Fibroblast of upper back skin (primary cell): ENCODE measurements at regions not wholly inside any gene's neighbourhood (a gene's known extent, or its start where the extent isn't known, plus 50 kb on each side); places are given as distances from the start of the nearest gene placed in this dataset.
"Not testable (repeated sequence)": the region's sequence is repeated elsewhere in the genome, so short reads cannot be mapped to it uniquely, and the experiment has no call there.

Source experiments
- DNase-seq: peaks from one replicate; pipeline ENCODE4 v3.0.0-alpha.2; 2013

DNA sequence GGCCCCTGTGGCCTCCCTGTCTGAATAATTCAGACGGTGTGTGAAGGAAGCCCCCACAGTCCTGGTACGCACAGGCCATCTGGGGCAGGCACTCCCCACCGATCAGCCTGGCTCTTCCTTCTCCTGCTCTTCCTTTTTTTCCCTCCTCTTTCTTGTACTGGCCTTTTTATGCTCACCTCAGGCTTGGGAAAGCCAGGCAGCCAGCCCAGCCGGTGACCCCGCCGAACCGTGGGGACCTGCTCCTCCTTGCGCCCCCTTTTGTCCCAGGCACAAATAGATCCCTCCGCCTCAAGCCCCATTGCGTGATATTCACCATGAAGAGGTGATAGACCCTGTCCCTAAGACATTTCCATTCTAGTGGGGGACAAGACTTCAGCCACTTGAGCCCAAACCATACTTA, 80.2 kb upstream of the BRD7 start:
- DNase-seq = no peak

DNA sequence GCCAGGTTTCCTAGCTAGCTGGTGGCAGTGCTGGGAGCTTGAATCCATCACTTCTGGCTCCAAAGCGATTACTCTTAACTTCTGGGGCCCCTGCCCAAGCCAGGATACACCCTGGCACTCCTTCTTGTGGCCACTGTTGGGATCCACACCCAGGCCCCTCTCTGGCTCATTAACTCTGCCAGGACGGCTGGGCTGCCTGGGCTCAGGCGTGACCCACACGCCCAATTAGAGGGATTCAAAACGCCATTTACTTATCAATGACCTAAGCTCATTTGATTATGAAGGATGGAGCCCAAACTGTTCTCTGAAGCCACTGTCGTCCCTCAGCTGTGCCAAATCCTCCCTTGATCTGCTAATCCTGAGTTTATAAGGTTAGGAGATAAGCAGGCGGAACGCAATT, 79.7 kb upstream of the BRD7 start:
- no peak for DNase-seq

DNA sequence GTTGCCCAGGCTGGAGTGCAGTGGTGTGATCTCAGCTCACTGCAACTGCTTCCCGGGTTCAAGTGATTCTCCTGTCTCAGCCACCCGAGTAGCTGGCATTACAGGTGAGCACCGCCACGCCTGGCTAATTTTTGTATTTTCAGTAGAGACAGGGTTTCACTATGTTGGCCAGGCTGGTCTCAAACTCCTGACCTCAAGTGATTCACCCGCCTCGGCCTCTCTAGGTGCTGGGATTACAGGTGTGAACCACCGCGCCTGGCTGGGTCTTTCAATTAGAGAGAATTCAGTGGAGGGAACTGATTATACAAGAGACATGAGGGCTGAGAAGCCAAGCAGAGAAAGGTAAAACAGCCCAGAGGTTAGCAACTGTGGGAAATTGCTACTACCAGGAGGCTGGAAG, 78.6 kb upstream of the BRD7 start:
- DNase-seq = not testable (repeated sequence)

DNA sequence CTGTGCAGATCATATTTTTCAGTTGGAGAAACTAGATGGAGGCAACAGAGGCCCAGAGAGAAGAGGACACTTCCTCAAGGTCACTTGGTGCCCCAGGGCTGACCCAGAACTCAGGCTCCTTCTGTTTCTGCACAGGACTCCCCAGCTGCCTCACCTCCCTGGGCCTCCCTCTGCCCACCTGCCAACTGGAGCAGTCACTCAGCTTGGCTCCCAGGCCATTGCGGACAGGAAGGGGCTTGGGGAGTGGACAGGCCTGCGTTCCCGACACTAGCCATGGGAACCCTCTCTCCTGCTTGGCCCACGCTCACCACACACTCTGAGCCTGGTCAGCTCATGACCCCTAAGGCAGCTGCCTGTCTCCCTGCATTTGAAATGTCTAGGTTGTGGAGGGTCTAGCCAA, 78.1 kb upstream of the BRD7 start:
- DNase-seq = no peak

DNA sequence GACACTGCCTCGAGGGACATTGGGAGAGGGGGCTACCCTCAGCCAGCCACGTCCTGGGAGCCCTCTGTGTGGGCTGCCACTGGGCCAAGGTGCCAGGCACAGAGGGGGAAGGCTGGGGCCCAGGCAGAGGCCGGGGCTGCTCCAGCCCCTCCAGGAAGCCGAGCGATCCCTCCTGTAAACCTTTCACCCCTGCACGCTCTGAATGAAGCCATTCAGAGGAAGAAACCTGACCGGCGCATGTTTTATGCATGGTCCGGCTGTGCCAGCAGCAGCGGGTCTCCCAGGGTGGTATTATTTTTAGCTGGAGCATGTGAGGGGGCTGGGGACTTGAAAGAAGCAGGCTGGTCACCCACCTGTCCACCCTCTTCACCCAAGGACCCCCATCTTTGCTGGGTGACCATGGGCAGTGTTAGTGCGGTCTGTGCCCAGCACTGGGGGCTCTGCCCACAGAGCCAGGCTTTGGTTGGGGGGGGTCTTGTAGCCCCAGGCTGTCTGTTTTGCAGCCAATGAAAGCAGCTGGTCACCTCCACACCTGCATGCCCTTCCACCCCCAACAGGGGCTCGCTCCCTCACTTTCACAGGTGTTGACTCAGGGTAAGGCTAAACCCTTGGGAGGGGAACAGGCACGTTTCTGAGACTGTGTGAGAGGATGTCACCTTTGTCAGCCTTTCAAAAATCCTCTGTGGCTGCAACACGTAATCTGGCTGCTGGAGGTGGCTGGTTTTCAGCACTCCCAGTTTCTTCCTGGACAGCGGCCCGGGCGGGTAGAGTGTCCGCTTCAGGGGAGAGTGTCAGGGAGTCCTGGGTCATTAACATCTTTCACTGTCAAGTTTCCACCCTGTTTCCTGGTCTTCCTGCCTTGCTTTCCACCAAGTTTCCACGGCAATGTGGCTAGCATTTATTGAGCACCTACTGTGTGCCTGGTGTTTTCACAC, 77.1 kb upstream of the BRD7 start:
- DNase-seq = no peak

DNA sequence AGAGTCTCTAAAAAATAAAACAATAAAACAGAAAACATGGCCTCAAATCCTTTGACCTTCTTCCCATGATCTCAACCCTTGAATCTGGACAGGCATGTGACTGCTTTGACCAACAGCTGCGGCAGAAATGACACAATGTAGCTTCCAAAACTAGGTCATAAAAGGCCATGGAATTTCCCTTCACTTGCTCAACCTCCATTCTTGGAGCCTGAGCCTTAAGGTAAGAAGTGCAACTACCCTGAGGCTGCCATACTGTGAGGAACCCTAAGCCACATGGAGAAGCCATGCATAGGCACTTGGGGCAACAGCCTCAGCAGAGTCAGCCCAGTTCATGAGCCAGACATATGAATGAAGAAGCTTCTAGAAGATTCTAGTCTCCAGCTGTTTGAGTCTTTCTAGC, 75.7 kb upstream of the BRD7 start:
- DNase-seq = no peak

DNA sequence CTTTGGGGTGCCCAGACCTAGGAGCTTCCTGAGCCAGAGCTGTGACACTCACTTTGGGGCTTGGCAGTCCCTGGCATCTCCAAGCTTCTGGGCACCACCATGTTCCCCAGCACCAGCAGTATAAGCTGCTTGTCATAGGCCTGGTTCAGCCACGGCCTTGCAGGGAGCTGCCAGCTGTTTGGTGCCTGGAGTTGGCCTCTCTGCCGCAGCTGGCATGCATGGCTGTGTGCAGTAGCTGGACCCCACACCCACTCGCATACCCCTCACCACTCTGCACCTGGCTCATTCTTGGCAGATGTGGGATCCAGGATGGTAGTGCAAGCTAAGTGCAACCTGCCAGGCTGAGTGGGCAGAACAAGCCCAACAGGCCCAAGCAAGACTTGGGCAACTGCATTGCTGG, 73.4 kb upstream of the BRD7 start:
- no peak for DNase-seq

DNA sequence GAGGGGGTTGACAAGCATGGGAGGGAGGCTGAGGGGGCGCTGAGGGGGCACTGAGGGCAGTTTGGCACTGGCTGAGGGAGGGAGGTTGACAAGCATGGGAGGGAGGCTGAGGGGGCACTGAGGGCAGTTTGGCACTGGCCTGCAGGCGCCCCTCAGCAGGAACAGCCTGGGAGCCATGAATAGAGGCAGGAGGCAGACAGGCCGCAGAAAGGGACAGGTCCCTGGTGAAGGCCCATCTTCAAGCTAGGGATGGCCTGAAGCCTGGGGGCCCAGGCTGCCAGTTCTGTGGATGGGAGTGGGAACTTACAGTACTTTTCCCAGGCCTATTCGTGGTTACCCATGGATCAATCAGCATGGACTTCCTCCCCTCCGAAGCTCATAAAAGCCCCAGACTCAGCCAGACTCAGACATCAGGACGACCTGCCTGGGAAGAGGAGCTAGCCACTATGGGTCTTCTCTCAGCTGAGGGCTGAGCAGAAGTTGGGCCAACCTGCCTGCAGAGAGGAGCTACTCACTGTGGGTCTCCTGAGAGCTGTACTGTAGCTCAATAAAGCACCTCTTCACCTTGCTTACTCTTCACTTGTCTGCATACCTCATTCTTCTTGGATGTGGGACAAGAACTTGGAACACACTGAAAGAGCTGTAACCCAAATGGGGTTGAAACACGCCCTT, 72.8 kb upstream of the BRD7 start:
- DNase-seq = no peak

DNA sequence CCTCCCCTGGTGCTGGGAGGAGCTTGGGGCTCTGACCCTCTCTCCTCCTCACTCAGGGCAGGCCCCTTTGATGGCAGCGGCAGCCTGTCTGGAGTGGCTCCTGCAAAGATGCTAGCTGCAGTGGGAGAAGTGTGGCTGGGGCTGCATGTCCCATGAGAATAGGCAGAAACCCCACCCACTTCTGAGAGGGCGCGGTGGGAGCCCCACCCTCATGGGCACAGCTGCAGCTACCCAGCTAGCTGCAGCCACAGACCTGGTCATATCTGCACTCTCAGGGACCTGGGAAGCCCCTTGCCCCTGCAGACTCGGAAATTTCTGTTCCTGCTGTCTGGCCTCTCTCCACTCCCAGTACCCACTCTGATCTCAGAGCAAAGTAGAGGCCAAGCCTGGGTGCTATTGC, 72.2 kb upstream of the BRD7 start:
- no peak for DNase-seq

DNA sequence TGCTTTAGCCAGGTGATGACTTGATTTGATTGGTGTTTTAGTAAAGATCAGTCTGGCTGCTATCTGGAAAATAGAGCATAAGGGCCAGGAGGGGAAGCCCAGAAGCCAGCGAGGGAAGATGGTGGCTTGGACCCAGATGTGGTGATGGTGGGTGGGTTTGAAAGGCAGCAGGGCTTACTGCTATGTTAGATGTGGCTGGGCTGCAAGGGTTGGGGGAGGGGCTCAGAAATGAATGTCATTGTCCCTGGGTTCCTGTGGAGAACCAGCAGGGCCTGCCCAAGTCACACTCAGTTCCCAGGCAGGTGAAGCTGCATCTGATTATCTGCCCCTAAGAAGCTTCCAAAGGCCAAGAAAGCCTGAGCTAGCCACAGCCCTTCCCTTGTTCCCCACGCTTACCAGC, 71.7 kb upstream of the BRD7 start:
- no peak for DNase-seq

DNA sequence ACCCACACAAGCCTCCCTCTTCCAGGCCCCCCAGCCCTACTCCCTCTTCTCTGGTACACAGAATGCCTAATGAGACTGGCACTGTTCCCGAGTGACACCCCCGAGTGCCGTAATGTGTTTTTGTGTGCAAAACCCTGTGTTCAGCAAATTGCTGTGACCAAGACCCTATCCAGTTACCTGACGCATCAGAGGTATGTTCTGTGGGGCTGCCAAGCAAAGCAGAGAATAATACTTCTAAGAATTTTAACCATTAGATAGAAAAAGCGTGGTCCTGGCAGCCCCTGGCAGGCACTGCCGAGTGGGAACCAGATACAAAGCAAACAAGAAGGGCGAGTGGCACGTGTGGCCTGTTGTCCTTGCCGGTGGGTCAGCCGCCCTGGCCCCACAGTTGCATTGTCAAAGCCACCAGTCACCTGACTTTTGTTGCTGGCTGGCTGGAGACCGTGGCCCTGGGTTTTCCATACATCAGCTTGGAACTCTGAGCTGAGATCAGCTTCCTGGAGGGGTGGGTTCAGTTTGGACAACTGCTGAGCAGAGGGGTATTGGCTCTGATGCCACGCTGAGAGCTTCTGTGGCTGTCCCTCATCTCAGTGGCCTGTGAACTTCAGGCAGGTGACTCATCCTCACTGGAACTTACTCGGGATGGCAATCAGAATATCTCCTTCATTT, 69.1 kb upstream of the BRD7 start:
- DNase-seq = no peak

DNA sequence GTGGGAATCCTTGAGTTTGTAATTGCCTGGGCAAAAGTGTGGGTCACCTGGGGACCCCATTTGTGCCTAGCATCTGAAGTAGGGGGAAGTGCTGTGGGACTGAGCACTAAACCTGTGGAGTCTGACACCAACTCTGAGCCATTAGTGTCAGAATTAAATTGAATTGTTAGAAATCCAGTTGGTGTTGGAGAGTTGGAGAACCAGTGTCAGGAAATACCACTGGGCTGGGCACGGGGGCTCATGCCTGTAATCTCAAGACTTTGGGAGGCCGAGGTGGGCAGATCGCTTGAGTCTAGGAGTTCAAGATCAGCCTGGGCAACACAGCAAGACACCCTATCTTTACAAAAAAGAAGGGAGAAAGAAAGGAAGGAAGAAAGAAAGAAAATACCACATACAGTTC, 67.5 kb upstream of the BRD7 start:
- no peak for DNase-seq

DNA sequence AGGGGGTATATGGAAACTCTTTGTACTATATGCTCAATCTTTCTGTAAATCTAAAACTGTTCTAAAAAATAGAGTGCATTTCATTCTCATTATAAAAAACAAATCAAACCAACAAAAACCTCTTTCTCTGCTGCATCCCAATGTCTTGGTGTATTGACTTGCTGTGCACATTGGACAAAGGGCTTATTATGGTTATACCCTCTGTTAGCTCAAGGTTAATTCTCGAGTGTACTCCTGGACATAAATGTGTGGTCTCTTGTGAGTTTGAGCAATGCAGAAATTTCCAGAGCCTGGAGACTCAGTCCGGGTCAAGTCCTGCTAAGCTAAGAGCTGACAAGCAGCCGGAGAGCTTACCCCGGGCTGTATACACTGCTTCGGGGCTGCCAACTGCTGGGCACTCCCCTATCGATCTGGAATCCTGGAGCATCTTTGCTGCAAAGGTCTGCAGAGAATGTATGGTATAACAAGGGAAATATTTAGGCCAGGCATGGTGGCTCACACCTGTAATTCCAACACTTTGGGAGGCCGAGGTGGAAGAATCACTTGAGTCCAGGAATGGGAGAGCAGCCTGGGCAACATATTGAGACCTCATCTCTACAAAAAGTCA, 66.2 kb upstream of the BRD7 start:
- DNase-seq = no peak

DNA sequence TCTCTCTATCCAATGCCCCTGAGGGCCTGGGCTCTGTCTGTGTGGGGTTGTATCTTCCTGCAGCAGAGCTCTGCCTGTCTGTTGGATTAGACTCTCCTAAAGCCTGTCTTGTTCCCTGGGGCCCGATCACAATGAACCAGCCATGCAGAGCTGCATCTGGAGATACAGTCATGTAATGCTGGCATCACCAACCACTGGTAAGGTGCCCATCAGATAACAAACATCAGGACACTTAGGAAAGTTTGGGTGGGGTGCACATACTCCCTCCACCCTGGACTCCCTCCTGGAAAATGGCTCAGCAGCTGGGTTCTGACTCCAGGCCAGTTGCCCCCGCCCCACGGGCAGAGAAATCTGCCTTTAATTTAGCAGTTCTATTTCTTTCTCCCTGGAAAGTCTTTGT, 61.3 kb upstream of the BRD7 start:
- DNase-seq = no peak

DNA sequence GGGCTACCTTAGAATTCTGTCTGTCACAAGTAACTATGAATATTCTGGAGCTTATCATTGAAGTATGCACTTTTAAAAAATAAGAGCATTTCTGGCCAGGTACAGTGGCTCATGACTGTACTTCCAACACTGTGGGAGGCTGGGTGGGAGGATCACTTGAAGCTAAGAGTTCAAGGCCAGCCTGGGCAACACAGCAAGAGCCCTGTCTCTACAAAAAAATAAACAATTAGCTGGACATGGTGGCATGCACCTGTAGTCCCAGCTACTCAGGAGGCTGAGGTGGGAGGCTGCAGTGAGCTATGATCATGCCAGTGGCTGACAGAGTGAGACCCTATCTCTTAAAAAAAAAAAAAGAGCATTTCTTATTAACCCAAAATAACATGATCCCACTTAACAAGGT, 60.0 kb upstream of the BRD7 start:
- DNase-seq = no peak

DNA sequence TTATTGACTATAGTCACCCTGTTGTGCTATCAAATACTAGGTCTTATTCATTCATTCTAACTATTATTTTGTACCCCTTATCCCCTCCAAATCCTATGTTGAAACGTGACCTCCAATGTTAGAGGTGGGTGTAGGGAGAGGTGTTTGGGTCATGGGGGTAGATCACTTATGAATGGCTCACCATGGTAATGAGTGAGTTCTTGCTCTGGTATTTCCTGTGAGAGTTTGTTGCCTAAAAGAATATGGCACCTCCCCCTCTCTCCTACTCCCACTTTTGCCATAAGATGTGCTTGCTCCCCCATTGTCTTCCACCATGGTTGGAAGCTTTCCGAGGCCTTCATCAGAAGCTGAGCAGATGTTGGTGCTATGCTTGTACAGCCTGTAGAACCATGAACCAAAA, 59.3 kb upstream of the BRD7 start:
- peak; percentile 24 for DNase-seq

DNA sequence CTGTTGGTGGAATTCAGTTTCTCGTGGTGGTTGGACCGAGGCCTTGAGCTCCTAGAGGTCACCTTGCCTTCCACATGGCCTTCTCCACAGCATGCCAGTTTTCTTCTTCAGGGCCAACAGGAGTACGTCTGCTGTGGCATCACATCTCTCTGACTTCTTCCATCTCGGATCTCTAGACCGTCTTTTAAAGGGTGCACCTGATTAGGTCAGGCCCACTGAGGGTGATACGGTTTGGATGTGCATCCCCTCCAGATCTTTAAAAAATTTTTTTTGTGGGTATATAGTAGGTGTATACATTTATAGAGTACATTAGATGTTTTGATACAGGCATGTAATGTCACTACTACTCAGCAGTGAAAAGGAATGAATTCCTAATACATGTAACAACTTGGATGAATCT, 58.3 kb upstream of the BRD7 start:
- DNase-seq = no peak

DNA sequence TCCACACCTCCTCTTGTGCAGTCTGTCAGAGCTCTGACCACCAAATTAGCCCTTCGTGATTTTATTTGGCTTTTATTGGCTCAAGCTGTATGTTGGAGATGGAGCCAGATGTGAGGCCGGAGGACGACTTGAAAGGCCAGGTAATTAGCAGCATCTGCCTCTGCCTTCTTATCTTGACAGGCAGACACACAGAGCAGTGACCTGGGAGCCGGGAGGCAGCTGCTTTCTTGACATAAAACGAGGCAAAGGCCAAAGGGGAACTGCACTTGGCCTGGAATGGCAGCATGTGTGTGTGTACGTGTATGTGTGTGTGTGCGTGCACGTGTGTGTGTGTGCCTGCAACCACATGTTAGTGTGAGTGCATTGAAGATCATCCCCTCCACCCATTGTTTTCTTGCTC, 56.9 kb upstream of the BRD7 start:
- DNase-seq = no peak

DNA sequence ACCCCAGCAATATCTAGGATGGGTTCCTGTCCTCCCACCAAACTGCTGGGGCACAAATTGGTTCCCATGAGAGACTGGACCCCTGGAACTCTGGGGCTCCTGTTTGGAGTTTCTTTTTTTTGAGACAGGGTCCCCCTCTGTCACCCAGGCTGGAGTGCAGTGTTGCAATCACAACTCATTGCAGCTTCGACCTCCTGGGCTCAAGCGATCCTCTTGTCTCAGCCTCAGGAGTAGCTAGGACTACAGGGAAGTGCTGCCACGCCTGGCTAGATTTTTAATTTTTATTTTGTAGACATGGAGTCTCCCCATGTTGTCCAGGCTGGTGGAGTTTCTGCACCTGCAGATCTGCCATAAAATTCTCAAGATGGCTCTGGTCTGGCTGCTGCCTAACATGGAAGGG, 56.3 kb upstream of the BRD7 start:
- DNase-seq = no peak

DNA sequence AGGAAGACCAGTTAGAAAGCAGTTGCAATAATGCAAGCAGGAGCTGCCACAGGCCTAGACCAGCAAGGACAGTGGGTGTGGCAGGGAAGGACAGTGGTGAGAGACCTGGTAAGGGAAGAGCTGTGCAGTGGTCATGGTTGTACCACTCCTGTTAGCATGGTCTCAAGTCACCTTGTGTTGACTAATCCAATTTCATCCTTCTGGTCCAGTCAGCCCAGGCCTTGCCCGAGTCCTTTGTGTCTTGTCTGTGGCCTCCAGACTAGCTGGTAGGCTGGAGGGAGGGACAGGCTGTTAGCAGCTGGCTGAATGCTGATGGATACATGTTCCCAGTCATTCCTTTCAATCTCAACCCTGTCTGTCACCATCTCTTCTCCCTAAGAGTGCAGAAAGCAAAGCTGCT, 54.1 kb upstream of the BRD7 start:
- no peak for DNase-seq

DNA sequence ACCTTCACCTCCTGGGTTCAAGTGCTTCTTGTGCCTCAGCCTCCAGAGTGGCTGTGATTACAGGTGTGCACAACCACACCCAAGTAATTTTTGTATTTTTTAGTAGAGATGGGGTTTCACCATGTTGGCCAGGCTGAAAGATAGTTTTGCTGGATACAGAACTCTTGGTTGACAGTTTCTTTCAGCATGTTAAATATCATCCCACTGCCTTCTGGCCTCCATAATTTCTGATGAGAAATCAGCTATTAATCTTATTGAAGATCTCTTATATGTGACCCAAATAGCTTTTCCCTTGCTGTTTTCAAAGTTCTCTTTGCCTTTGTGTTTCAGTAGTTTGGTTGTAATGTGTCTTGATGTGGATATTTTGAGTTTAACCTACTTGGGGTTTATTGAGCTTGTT, 50.3 kb upstream of the BRD7 start:
- DNase-seq = no peak
